Osteoblast (primary cell): ENCODE measurements at regions not wholly inside any gene's neighbourhood (a gene's known extent, or its start where the extent isn't known, plus 50 kb on each side); places are given as distances from the start of the nearest gene placed in this dataset.

ENCODE experiments used
- DNase-seq: peaks from one replicate; pipeline ENCODE4 v3.0.0; 2011; ENCODE audit warnings: low spot score, mixed read lengths; ENCODE audit not compliant: insufficient read length; ENCODE audit errors: missing footprints
- H2AFZ ChIP-seq: 2 replicates; pipeline ENCODE4 v1.6.0; 2011; ENCODE audit warnings: mild to moderate bottlenecking, low read length
- H3K27ac ChIP-seq: 2 replicates; pipeline ENCODE4 v1.5.1; 2011; ENCODE audit warnings: mild to moderate bottlenecking, low read depth, low read length, moderate library complexity
- H3K27me3 ChIP-seq: 2 replicates; pipeline ENCODE4 v1.6.0; 2012; ENCODE audit warnings: mild to moderate bottlenecking, control low read depth, inconsistent platforms, low read length, moderate library complexity; ENCODE audit not compliant: insufficient read depth
- H3K36me3 ChIP-seq: 2 replicates; pipeline ENCODE4 v1.5.1; 2011; ENCODE audit warnings: mild to moderate bottlenecking, low read length, control low read depth, moderate library complexity; ENCODE audit not compliant: insufficient read depth
- H3K4me1 ChIP-seq: 2 replicates; pipeline ENCODE4 v1.5.1; 2011; ENCODE audit warnings: mild to moderate bottlenecking, low read length, control low read depth, moderate library complexity; ENCODE audit not compliant: insufficient read depth
- H3K4me2 ChIP-seq: 2 replicates; pipeline ENCODE4 v1.6.0; 2011; ENCODE audit warnings: mild to moderate bottlenecking, low read length; ENCODE audit not compliant: insufficient read depth
- H3K4me3 ChIP-seq: fragments of 200-600 bp; sonication (generic); 3 replicates; pipeline ENCODE4 v1.5.1; 2012; ENCODE audit warnings: mild to moderate bottlenecking, low read length, inconsistent platforms; ENCODE audit not compliant: insufficient read depth
- H3K79me2 ChIP-seq: 2 replicates; pipeline ENCODE4 v1.6.0; 2012; ENCODE audit warnings: mild to moderate bottlenecking, low read length, control low read depth, inconsistent platforms; ENCODE audit not compliant: insufficient read depth
- H3K9me3 ChIP-seq: 2 replicates; pipeline ENCODE4 v1.5.1; 2011; ENCODE audit warnings: low read depth, low read length, control low read depth
- H4K20me1 ChIP-seq: 2 replicates; pipeline ENCODE4 v1.6.0; 2012; ENCODE audit warnings: mild to moderate bottlenecking, low read length, control low read depth; ENCODE audit not compliant: insufficient read depth
- TF ChIP-seq, protein P1 (sequence below): IDR thresholded peaks from 2 replicates; pipeline ENCODE4 v1.5.1; 2011; ENCODE audit warnings: mild to moderate bottlenecking, low read depth, low read length, moderate library complexity; ENCODE audit errors: extremely low read depth

- Histone ChIP-seq H3K79me2 (no peaks in the 10 kb centered on the region), H2AFZ (no peak overlapping the region), H4K20me1 (no peaks in the 10 kb centered on the region), H3K9me3 (no peaks in the 10 kb centered on the region), H3K4me3 (no peak overlapping the region), H3K36me3 (no peaks in the 10 kb centered on the region), H3K27ac (no peak overlapping the region), H3K4me2 (no peak overlapping the region), H3K27me3 (no peaks in the 10 kb centered on the region), H3K4me1 (peaks cover 8% of the 10 kb centered on the region)
- DNase-seq, result no peak
- TF ChIP-seq, protein P1, sequence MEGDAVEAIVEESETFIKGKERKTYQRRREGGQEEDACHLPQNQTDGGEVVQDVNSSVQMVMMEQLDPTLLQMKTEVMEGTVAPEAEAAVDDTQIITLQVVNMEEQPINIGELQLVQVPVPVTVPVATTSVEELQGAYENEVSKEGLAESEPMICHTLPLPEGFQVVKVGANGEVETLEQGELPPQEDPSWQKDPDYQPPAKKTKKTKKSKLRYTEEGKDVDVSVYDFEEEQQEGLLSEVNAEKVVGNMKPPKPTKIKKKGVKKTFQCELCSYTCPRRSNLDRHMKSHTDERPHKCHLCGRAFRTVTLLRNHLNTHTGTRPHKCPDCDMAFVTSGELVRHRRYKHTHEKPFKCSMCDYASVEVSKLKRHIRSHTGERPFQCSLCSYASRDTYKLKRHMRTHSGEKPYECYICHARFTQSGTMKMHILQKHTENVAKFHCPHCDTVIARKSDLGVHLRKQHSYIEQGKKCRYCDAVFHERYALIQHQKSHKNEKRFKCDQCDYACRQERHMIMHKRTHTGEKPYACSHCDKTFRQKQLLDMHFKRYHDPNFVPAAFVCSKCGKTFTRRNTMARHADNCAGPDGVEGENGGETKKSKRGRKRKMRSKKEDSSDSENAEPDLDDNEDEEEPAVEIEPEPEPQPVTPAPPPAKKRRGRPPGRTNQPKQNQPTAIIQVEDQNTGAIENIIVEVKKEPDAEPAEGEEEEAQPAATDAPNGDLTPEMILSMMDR, result no peak
These were observed 100.7 kb upstream of the SLC4A7 start for GRCh38 chr3:27584874-27585273.

GRCh38 chr3:27581852-27582251, 97.7 kb upstream of the SLC4A7 start:
- Histone ChIP-seq H3K4me3 (no peak overlapping the region), H3K9me3 (no peaks in the 10 kb centered on the region), H2AFZ (no peak overlapping the region), H3K79me2 (no peaks in the 10 kb centered on the region), H3K36me3 (no peaks in the 10 kb centered on the region), H3K4me2 (no peak overlapping the region), H3K27ac (no peak overlapping the region), H3K4me1 (peaks cover 9% of the 10 kb centered on the region), H4K20me1 (no peaks in the 10 kb centered on the region), H3K27me3 (no peaks in the 10 kb centered on the region)
- TF ChIP-seq, protein P1, result no peak
- no peak for DNase-seq

- TF ChIP-seq, protein P1, result no peak
- H3K27ac ChIP-seq, result peak overlapping the region; percentile 47
- H3K4me1 ChIP-seq, result peaks cover 9% of the 10 kb centered on the region
- H3K79me2 ChIP-seq, result no peaks in the 10 kb centered on the region
- peak overlapping the region; percentile 2 for H3K4me2 ChIP-seq
- no peak overlapping the region for H3K4me3 ChIP-seq
- H4K20me1 ChIP-seq, result no peaks in the 10 kb centered on the region
- no peak for DNase-seq
- H3K36me3 ChIP-seq, result no peaks in the 10 kb centered on the region
- no peaks in the 10 kb centered on the region for H3K9me3 ChIP-seq
- peak overlapping the region; percentile 87 for H2AFZ ChIP-seq
- H3K27me3 ChIP-seq, result no peaks in the 10 kb centered on the region
These were observed 93.8 kb upstream of the SLC4A7 start for GRCh38 chr3:27578032-27578431.

- H3K36me3 ChIP-seq, result no peaks in the 10 kb centered on the region
- no peaks in the 10 kb centered on the region for H3K27me3 ChIP-seq
- peak overlapping the region; percentile 87 for H2AFZ ChIP-seq
- no peak overlapping the region for H3K4me3 ChIP-seq
- H3K4me1 ChIP-seq, result peaks cover 9% of the 10 kb centered on the region
- no peak for DNase-seq
- no peaks in the 10 kb centered on the region for H4K20me1 ChIP-seq
- H3K4me2 ChIP-seq, result peak overlapping the region; percentile 2
- TF ChIP-seq, protein P1, result no peak
- peak overlapping the region; percentile 47 for H3K27ac ChIP-seq
- no peaks in the 10 kb centered on the region for H3K9me3 ChIP-seq
- H3K79me2 ChIP-seq, result no peaks in the 10 kb centered on the region
These were observed 93.3 kb upstream of the SLC4A7 start for GRCh38 chr3:27577504-27577903.
